ENCODE measurements at regions not wholly inside any gene's neighbourhood (a gene's known extent, or its start where the extent isn't known, plus 50 kb on each side); places are given as distances from the start of the nearest gene placed in this dataset.

DNA sequence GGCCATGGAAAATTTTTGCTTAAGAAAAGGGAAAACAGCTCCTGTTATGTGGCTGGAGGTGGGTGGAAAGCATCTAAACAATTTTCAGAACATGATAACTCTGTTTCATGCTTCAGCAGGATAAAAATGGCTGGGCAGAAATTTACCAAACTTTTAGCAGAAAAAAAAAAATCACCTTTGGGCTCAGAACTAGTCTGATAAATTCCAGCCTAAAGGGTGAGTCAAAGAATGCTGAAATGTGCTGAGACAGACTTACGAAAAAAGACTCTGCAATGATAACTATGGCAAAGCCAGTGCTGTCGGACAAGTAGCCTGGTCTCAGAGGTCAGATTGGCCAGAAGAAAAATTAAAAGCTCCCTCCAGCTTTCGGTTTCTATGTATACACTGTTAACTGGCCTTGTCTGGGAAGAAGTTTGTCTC lies 123.6 kb downstream of the LRATD1 start:
- Mint-ChIP-seq H3K4me1 (ENCODE audit: unreplicated experiment) (no peaks in the 10 kb centered on the region), H3K27me3 (ENCODE audit: unreplicated experiment) (no peaks in the 10 kb centered on the region), H3K4me3 (ENCODE audit: unreplicated experiment) (no peak overlapping the region), H3K9me3 (ENCODE audit: unreplicated experiment) (no peaks in the 10 kb centered on the region), H3K27ac (ENCODE audit: unreplicated experiment) (no peak overlapping the region), H3K36me3 (ENCODE audit: low read depth, unreplicated experiment) (no peaks in the 10 kb centered on the region)
- no peak for DNase-seq (ENCODE audit: low spot score)
- TF ChIP-seq, protein P1, sequence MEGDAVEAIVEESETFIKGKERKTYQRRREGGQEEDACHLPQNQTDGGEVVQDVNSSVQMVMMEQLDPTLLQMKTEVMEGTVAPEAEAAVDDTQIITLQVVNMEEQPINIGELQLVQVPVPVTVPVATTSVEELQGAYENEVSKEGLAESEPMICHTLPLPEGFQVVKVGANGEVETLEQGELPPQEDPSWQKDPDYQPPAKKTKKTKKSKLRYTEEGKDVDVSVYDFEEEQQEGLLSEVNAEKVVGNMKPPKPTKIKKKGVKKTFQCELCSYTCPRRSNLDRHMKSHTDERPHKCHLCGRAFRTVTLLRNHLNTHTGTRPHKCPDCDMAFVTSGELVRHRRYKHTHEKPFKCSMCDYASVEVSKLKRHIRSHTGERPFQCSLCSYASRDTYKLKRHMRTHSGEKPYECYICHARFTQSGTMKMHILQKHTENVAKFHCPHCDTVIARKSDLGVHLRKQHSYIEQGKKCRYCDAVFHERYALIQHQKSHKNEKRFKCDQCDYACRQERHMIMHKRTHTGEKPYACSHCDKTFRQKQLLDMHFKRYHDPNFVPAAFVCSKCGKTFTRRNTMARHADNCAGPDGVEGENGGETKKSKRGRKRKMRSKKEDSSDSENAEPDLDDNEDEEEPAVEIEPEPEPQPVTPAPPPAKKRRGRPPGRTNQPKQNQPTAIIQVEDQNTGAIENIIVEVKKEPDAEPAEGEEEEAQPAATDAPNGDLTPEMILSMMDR (IDR thresholded peaks at IDR 0.05; ENCODE audit: unreplicated experiment): no peak

DNA sequence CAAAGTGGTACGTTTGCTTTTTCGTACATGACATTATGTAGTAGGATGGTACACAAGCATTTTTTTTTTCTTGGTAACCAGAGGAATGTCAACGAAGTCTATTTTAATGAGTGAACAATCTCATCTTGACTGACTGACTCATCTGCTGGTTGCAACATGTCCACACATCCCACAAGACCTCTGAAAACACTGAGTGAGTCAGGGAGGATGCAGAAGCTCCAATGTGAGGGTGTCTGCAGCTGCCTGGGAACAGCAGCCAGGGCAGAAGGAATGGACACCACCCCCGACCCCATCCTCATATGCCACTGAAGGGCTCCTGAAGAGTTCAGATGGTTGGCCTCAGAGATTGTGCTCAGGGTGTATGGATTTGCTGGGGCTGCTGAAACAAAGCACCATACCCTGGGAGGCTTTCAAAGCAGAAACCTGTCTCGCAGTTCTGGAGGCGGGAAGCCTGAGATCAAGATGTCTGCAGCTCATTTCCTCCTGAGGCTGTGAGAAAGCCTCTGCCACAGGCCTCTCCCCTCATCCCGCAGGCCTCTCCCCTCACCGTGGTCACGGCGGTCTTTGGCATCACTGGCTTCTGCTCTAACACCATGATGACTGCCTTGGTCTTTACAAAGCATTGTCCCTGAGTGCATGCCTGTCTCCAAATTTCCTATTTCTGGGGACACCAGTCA lies 124.6 kb downstream of the LRATD1 start:
- TF ChIP-seq, protein P1 (IDR thresholded peaks at IDR 0.05; ENCODE audit: unreplicated experiment): no peak
- no peaks in the 10 kb centered on the region for H3K27me3 Mint-ChIP-seq (ENCODE audit: unreplicated experiment)
- no peaks in the 10 kb centered on the region for H3K9me3 Mint-ChIP-seq (ENCODE audit: unreplicated experiment)
- no peaks in the 10 kb centered on the region for H3K4me1 Mint-ChIP-seq (ENCODE audit: unreplicated experiment)
- DNase-seq (ENCODE audit: low spot score): no peak
- H3K4me3 Mint-ChIP-seq (ENCODE audit: unreplicated experiment): no peak overlapping the region
- H3K36me3 Mint-ChIP-seq (ENCODE audit: low read depth, unreplicated experiment): no peaks in the 10 kb centered on the region
- no peak overlapping the region for H3K27ac Mint-ChIP-seq (ENCODE audit: unreplicated experiment)

DNA sequence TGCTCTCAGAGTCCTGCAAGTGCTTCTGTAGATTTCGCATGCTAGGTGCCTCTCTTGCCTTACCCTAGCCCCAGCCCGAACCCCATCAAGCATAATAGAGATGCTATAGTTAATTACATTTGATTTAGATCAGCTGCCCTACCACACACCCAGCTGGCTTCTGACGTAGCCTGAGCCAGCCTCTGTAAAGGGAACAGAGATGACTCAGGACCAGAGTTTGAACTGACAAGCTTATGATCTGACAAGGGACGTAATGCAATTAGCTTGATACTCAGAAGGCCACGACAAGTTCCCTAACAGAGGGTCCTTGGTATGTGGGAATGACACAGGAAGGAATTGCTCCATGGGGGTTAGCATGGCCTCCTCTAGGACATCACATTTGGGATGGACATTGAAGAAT lies 126.6 kb downstream of the LRATD1 start:
- no peak for DNase-seq (ENCODE audit: low spot score)
- H3K27me3 Mint-ChIP-seq (ENCODE audit: unreplicated experiment): no peaks in the 10 kb centered on the region
- H3K9me3 Mint-ChIP-seq (ENCODE audit: unreplicated experiment): no peaks in the 10 kb centered on the region
- H3K4me1 Mint-ChIP-seq (ENCODE audit: unreplicated experiment): no peaks in the 10 kb centered on the region
- H3K36me3 Mint-ChIP-seq (ENCODE audit: low read depth, unreplicated experiment): no peaks in the 10 kb centered on the region
- TF ChIP-seq, protein P1 (IDR thresholded peaks at IDR 0.05; ENCODE audit: unreplicated experiment): no peak
- no peak overlapping the region for H3K4me3 Mint-ChIP-seq (ENCODE audit: unreplicated experiment)
- H3K27ac Mint-ChIP-seq (ENCODE audit: unreplicated experiment): no peak overlapping the region

DNA sequence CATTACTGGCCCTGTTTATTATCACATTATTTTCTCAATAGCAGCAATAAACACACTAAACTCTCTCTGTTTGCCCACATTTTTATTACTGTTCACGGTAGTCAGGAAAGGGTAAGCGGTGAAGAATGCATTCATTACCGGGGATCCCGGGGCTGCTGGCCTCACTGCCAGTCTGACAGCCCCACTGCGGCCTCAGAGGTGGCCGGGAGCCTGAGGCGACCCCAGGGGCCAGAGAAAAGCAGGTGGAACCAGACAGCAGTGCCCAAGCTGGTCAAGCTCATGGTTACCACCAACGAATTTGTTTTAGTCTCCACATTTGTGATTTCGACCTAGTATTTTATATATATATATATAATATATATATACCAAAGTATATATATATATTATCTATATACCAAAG lies 127.7 kb downstream of the LRATD1 start:
- H3K4me3 Mint-ChIP-seq (ENCODE audit: unreplicated experiment): no peak overlapping the region
- H3K27ac Mint-ChIP-seq (ENCODE audit: unreplicated experiment): no peak overlapping the region
- no peaks in the 10 kb centered on the region for H3K4me1 Mint-ChIP-seq (ENCODE audit: unreplicated experiment)
- TF ChIP-seq, protein P1 (IDR thresholded peaks at IDR 0.05; ENCODE audit: unreplicated experiment): no peak
- H3K9me3 Mint-ChIP-seq (ENCODE audit: unreplicated experiment): no peaks in the 10 kb centered on the region
- H3K27me3 Mint-ChIP-seq (ENCODE audit: unreplicated experiment): no peaks in the 10 kb centered on the region
- no peak for DNase-seq (ENCODE audit: low spot score)
- H3K36me3 Mint-ChIP-seq (ENCODE audit: low read depth, unreplicated experiment): no peaks in the 10 kb centered on the region

DNA sequence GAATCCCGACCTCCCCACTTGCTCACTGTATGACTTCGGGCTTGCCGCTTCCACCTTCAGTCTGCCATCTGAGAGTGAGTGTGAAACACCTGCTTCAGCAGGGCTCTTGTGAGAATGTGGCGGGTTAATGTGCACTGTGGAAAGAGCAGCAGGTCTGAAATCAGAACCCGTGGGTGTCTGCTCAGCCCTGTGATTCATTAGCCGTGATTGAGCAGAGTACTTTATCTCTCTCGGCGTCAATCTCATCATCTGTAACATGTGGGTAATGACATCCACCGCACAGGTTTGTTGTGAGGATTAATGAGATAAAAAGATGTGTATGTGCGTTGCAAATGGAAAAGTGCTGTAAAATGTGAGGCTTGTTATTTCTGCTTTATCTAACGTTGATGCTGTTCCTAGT lies 128.6 kb downstream of the LRATD1 start:
- no peaks in the 10 kb centered on the region for H3K9me3 Mint-ChIP-seq (ENCODE audit: unreplicated experiment)

More for the DNA sequence above, 128.6 kb downstream of the LRATD1 start:
- Mint-ChIP-seq H3K27ac (ENCODE audit: unreplicated experiment) (no peak overlapping the region), H3K36me3 (ENCODE audit: low read depth, unreplicated experiment) (no peaks in the 10 kb centered on the region), H3K4me1 (ENCODE audit: unreplicated experiment) (no peaks in the 10 kb centered on the region), H3K27me3 (ENCODE audit: unreplicated experiment) (no peaks in the 10 kb centered on the region), H3K4me3 (ENCODE audit: unreplicated experiment) (no peak overlapping the region)
- TF ChIP-seq, protein P1 (IDR thresholded peaks at IDR 0.05; ENCODE audit: unreplicated experiment): no peak
- DNase-seq (ENCODE audit: low spot score): no peak

Measured in endothelial cell (in vitro differentiated cells).